ELF-1 (cell line): ENCODE measurements at regions not wholly inside any gene's neighbourhood (a gene's known extent, or its start where the extent isn't known, plus 50 kb on each side); places are given as distances from the start of the nearest gene placed in this dataset.
"Not testable (repeated sequence)": the region's sequence is repeated elsewhere in the genome, so short reads cannot be mapped to it uniquely, and the experiment has no call there.

ENCODE experiments used
- DNase-seq: peaks from one replicate; pipeline ENCODE4 v3.0.0-alpha.2; 2016; ENCODE audit warnings: low read depth, low spot score

DNA sequence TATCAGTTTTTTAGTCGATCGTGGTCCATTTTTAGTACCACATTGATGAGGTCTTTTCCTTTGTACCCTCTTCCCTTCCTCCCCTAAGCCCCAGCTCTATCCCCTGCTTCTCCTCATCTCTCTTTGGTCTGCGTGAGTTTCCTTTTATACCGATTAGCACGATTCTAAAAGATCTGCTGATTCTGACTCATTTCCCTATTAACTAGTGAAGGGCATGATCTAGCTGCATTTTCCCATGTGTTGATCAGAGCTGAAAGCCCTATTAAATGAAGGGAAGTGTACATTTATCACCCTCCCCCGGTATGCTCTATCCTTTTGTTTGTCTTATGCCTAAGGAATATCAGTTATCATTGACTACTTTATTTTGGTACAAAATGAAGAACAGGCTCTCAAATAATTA, 181.7 kb upstream of the NPY2R start:
- no peak for DNase-seq

DNA sequence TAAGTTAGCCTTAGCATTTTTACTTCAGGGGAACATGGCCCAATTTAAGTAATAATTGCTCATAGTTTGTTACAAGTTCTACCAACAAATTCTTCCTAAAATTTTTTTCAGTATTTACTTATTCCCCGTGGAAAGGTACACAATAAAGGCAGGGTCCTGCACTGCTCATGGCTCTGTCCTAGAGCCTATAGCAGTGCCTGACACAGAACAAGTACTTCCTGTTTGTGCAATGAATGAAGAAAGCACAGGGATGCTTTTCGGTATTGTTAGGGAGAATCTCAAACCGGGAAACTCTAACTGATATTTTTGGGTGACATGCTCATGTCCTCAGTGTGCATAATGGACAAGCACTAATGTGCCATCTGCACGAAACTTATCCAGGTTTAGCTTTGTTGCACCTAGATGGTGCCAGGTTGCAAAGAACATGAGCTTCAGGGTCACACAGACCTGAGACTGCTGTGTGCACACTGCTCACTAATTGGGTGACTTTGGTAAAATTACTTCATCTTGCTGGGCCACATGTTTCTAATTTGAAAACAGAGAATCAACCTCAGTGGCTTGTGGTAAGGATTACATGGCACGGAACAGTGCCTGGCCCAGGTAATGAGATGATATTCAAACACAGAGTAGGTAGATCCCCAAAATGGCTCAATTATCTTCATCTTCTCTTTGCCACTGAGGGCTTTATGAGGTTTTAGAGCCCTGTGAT, 175.8 kb upstream of the NPY2R start:
- no peak for DNase-seq

DNA sequence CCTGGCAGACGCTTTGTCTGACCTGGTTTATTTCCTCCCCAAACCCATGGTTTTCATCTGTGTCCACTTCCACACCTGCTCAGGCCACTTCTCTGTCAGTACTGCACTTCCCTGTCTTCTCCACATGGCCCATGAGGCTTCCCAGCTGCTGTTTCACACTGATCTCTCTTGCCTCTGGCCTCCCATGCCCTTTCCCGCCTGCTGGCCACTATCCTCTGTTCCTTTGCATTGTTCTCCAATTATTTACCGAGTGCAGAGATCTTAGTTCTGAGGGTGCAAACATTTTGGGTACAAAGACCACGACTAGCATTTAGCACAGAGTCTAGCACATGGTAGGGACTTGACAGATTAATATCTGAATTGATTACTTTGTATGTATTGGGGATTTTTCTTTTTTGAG, 174.8 kb upstream of the NPY2R start:
- DNase-seq = peak; percentile 1

DNA sequence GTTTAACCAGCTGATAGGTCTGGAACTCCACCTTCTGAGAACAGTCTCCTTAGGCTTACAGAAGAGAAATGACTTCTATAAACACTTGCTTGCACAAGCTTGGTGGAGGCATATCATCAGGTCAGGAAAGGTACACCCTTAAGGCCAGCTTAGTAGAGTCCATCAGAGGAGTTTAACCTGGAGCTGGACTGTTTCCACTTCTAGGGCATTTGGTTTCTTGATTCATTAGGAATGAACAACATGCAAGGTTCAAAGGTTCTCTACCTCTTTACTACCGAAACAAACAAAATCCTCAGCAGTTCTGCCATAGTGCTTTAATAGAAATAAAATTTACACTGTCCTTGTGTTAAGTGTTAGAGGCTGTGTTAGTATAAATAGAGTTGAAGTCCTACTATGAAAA, 171.4 kb upstream of the NPY2R start:
- no peak for DNase-seq

DNA sequence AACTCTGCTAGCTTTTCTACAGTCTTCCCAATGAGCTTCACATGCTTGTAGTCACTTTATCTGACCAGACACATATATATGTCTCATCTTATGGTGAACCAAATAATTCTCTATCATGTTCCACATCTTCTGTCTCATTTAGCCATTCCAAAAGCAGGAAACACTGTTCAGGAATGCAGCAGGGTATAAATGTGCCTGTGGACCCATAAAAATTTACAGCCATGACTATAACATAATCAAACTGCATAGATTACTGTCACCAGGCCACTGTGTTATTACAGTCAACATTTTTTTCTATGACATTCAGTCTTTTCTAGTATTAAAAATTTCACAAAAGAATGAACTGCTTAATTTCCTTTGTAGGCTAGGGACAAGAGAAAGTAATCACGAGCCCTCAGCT, 170.0 kb upstream of the NPY2R start:
- DNase-seq = no peak

DNA sequence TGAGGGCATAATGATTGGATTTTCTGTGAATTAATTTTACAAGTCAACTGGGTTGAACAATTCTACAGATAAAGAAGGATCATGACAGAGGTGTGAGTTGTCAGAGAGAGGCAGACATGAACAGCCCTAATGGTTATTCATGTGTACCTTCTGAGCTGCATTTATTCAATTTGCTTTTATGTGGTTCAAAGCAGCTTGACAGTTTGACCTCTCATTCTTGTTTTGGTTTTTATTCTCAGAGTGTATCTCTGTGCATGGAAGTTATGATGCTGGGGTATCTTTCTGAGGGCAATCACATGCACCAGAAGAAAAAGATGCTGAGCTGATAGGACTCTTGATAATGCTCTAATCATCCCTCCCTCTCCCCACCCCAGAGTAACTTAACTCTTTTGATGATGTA, 169.3 kb upstream of the NPY2R start:
- no peak for DNase-seq

DNA sequence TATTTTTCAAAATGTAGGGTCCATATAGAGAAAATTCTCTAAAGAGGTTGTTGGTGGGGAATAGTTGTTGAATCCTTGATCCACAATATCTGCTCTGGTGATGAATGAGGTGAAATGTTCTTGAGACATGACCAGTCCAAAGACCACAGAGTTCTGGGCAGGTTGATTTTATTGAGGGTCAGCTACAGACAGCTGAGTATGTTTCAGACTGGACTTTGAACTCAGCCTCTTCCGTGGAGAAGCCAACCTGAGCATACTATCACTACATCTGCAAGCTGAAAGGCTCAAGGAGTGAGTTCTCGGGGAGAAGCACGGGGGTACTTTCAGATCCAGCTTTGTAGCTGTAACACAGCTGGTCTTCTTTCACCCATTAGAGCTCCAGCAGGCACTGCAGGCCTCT, 168.4 kb upstream of the NPY2R start:
- DNase-seq = no peak

DNA sequence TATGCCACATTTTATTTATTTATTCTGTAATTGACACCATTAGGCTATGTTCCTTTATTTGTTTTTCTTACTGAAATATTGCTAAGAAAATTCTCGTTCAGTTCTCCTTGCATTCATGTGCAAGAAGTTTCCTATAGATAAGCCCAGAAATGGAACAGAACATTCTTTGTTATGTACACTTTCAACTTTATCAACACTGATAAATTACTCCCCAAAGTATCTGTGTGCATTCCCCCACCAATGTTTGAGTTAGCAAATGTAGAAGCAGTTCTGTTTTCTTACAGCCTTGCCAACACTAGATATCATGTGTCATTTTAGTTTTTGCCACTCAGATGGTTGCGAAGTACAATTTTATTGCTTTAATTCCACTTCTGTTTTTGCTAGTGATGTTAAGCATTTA, 166.4 kb upstream of the NPY2R start:
- DNase-seq = no peak

DNA sequence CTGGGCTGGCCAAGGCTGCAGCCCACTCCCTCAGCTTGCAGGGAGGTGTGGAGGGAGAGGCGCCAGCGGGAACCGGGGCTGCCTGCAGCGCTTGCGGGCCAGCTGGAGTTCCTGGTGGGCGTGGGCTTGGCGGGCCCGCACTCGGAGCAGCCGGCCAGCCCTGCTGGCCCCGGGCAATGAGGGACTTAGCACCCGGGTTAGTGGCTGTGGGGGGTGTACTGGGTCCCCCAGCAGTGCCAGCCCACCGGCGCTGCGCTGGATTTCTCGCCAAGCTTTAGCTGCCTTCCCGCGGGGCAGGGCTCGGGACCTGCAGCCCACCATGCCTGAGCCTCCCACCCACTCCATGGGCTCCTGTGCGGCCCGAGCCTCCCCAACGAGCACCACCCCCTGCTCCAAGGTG, 164.2 kb upstream of the NPY2R start:
- DNase-seq = not testable (repeated sequence)

DNA sequence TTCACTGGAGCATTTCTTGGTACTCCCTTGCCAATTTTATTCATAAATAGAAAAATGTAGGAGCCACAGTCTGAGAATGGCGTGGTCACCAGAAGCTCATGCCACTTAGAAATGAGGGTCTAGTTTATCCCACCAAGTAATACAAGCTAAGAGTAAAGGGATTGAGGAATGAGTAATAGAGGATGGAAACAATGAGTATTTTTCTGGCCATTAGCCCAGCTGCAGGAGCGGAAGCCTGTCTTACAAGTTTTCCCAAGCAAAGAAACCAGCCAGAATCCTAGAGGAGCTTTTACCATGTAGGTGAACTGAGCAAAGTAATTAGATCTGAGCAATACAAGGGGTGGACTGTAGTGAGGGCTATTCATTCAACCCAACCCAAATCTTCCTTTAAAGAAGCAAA, 160.7 kb upstream of the NPY2R start:
- DNase-seq = no peak

DNA sequence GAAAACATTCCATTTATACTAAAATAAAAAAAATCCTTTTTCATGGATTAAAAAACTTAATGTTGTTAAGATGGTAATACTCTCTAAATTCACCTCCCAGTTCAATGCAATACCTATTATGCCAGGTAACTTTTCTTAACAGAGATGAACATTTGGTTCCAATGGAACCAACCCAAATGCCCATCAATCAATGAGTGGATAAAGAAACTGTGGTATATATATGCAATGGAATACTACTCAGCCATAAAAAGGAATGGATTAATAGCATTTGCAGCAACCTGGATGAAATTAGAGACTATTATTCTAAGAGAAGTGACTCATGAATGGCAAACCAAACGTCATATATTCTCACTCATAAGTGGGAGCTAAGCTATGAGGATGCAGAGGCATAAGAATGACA, 154.4 kb upstream of the NPY2R start:
- not testable (repeated sequence) for DNase-seq

DNA sequence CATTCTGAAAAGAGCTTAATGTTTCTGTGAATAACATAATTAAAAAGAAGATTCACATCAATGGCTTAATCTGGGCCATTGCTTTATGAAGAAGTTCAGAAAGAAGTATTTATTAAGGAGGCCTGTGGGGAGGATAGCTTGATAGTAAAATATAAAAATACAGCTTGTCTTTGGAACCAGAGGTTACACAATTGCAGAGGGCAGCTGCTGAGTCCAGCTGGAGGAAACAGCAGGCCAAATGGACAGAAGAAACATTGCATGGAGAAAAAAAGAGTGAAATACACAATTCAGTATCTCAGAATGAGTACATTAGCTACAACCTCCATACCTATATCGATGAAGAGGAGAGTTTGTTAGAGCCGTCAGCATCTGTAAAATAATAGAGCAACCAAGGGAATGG, 148.0 kb upstream of the NPY2R start:
- DNase-seq = no peak

DNA sequence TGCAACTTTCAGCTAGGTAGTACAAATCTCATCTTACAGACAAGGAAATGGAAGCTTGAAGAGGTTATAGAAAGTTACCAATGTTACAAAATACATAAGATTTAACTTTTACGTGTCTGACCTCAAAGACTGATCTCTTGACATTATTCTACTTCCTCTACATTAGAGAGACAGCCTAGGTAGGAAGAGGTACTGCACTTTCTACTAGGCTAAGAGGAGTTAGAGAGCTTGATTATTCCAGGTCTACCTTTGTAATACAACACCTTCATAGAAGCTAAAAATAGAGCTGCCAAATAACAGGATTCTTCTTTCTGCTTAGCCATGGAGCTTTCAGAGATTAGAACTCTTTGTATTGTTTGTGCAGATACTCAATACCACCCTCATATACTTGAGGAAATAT, 147.6 kb upstream of the NPY2R start:
- no peak for DNase-seq

DNA sequence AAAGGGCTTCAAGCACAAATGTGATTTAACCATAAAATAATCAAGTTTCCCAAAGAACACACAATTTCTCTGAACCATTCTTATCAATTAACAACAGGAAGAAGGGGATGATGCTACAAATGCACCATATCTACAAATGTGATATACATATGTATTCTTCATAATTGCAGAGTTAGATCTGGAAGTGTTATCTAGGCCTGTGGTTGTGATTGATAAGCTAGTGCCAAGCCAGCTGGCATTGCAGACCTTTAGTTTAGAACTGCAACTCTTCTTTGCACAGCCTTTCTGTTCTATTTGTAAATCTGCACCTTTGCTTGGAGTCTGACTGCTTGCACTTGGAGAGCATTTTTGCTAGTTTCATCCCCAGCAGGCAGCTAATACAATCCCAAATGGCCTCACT, 145.5 kb upstream of the NPY2R start:
- no peak for DNase-seq

DNA sequence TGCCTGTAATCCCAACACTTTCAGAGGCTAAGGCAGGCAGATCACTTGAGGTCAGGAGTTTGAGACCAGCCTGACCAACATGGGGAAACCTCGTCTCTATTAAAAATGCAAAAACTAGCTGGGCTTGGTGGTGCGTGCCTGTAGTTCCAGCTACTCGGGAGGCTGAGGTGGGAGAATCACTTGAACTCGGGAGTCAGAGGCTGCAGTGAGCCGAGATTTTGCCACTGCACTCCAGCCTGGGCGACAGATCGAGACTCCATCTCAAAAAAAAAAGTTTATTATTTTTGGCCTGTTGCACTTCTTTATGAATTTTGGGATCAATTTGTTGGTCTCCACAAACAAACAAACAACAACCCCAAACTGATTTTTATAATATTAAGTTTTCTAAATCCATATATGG, 143.5 kb upstream of the NPY2R start:
- not testable (repeated sequence) for DNase-seq

DNA sequence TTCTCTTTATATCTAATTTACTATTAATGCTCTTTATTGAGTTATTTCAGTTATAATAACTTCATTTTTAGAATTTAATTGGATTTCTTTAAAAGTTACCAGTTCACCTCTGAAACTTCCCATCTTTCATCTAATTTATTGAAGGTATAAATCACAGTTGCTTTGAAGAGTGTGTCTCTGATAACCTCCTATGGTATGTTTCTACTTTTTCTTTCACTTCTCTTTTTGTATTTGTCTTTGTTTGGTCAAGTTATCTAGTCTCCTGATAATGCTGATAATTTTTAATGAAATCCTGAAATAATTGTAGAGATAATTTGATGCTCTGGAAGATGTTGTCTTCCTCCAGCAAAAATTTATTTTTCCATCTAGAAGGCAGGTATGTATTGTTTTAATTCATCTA, 141.6 kb upstream of the NPY2R start:
- DNase-seq = no peak

DNA sequence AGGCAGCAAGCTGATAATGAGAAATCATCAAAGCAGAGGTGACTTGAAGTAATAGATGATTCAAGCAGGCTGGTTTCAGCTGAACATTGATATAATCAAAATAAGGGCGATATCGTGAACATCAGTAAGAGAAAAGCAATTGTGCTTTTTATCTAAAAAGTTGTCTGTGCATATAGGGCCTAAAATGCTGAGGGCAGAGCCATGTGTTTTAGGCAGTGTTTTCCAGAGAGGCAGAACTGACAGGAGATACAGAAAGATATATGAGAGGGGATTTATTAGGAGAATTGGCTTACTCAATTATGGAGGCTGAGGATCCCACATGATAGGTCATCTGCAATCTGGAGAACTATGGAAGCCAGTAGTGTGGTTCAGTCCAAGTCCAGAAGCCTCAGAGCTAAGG, 136.5 kb upstream of the NPY2R start:
- no peak for DNase-seq

DNA sequence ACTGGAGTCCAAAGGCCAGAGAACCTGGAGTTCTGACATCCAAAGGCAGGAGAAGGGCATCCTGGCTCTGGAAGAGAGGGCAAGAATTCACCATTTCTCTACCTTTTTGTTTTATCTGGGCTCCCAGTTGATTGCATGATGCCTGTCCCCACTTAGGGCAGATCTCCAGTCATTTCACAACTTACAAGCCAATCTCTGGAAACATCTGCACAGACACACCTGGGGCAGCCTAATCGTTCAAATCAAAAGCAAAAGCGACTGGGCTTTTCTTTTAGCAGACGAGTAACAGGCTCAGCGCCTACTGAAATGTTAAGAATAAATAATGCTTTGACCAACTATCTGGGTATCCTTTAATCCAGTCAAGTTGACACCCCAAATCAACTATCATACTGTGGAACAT, 136.0 kb upstream of the NPY2R start:
- DNase-seq = no peak

DNA sequence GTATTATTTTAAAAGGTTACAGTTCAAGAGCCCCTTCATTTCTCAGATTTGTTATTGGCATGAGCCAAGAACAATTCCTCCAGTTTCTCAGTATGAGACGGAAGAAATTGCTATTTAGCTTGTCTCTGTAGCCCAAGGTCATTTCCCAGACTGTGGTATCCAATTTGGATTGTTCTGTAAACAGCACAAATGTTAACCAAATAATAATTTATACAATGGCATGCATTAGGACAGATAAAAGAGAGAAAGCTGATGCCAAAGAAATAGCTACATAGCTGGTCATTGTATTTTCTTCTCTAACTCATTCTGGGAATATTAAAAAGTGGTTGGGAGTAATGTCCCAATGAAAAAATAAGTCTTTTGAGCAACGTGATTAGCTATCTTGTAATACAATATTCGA, 134.6 kb upstream of the NPY2R start:
- no peak for DNase-seq

DNA sequence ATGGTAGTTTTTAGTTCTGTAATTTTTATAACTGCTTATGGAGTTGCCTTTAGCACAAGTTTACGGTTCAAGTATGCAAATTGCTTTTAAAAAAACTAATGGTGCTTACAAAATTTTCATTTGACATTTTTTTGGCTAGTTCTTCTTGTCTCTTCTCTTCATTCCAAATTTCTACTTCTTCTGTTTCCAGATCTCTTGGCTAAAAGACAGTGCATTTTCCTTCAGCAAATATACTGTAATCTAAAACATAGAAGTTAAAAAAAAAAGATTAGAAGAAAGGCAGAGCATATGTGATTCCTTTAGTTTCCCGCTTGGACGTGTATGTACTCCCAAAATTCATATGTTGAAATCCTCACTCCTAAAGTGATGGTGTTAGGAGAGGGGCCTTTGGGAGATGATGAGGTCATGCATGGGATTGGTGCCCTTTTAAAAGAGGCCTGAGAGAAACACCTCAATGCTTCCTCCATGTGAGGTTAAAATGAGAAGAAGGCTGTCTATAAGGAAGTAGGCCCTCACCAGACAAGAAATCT, 132.1 kb upstream of the NPY2R start:
- no peak for DNase-seq

DNA sequence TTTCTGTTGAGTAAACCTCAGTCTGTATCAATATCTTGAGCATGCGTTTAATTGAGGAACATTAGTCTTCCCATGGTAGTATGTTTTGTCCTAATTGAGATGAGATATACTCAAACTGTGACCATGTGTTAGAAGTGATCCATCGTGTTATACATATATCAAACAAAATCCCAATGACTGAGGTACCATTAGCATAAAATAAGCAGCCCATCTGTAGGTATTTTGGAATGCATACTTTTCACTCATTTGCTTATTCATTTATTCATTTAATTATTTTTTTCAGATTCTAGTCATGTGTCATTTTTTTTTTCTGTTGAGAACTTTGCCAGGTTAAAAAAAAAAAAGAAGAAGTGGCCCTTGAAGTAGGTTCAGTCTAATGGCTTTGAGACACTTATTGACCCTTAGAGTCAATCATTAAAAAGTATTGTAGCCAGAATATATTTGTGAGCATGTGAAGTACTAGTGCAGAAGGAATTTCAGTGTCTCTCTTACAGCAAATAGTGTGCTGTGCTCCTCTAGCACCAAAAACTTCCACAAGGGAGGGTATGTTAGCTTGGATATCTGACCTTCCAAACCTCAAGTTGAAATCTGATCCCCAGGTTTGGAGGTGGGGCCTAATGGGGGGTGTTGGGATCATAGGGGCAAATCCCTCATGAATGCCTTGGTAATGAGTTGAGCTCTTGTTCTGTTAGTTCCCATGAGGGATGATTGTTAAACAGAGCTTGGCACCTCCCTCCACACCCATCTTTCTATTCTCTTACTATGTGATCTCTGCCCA, 130.8 kb upstream of the NPY2R start:
- peak; percentile 11 for DNase-seq

DNA sequence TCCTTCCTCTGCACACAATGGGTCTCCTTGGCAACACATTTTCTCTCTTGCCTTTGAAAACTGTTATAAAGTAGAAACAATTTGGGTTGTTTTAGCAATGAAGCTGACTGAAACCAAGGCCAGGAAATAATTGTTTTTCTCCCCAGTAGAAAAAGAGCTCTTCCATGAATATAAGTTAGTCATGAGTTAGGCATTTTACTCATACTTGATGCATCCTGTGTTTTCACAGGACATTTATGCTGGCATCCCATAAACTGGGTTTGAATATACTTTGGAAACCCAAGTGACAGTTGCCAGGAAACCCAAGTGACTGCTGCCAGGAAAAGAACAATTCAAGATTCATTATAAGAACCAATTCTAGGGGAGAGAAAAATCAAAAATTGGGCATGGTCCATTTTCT, 128.6 kb upstream of the NPY2R start:
- DNase-seq = no peak

DNA sequence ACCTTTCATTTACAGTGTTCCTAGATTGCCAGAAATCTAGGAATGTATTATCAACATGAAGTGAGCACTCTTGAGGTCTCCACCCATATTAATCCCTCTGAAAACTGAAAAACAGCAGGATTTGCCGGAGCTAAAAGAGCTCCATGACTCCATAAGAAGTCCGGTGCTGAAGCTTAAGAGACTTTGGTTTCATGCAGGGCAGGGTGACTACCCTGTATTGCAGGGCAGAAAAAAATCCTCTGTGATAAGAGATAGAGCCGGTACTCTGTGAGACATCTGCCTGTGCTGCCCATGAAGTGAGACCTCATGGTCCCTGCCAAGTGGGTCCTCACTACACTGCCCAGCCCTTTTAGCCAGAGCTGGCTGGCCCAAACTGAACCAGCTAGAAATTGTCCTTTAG, 127.2 kb upstream of the NPY2R start:
- DNase-seq = no peak
